ENCODE measurements at regions not wholly inside any gene's neighbourhood (a gene's known extent, or its start where the extent isn't known, plus 50 kb on each side); places are given as distances from the start of the nearest gene placed in this dataset.

- Mint-ChIP-seq H3K36me3 (ENCODE audit: low read depth) (no peaks in the 10 kb centered on the region), H3K27me3 (ENCODE audit: insufficient read depth, low read depth, poor library complexity) (peaks cover 3% of the 10 kb centered on the region), H3K27ac (no peak overlapping the region), H3K9me3 (no peaks in the 10 kb centered on the region), H3K4me1 (no peaks in the 10 kb centered on the region), H3K4me3 (no peak overlapping the region)
- Histone ChIP-seq H3K27me3 (ENCODE audit: insufficient read depth) (no peaks in the 10 kb centered on the region), H3K4me3 (no peak overlapping the region), H3K79me2 (replicated peaks; ENCODE audit: insufficient read depth) (no peaks in the 10 kb centered on the region), H3F3A (replicated peaks; ENCODE audit: low read depth) (no peaks in the 10 kb centered on the region), H3K36me3 (ENCODE audit: insufficient read depth) (no peaks in the 10 kb centered on the region), H3K9me2 (ENCODE audit: insufficient read depth) (no peaks in the 10 kb centered on the region), H2AFZ (no peak overlapping the region), H3K27ac (ENCODE audit: low read depth) (no peak overlapping the region), H3K4me1 (ENCODE audit: insufficient read depth) (no peaks in the 10 kb centered on the region), H4K20me1 (replicated peaks; ENCODE audit: insufficient read depth) (no peaks in the 10 kb centered on the region), H3K4me2 (no peak overlapping the region)
- DNase-seq (ENCODE audit: low spot score) (no peak), ATAC-seq (no peak)
- TF ChIP-seq CREB1 (CRISPR knock-in tag; IDR thresholded peaks at IDR 0.05; ENCODE audit: low read depth) (no peak), ZNF114 (CRISPR knock-in tag; IDR thresholded peaks at IDR 0.05) (no peak), ZNF331 (CRISPR knock-in tag; IDR thresholded peaks at IDR 0.05; ENCODE audit: low read depth) (no peak), JUNB (IDR thresholded peaks at IDR 0.05; ENCODE audit: unreplicated experiment) (no peak), CTCF (conservative IDR thresholded peaks at IDR 0.05; ENCODE audit: low read depth in 2 of 2) (no peak), ETS1 (IDR thresholded peaks at IDR 0.05) (no peak), REST (IDR thresholded peaks at IDR 0.05; ENCODE audit: unreplicated experiment) (no peak), ZNF462 (CRISPR knock-in tag; IDR thresholded peaks at IDR 0.05) (no peak), NANOG (IDR thresholded peaks at IDR 0.05; ENCODE audit: borderline replicate concordance) (no peak), STAT1 (IDR thresholded peaks at IDR 0.05; ENCODE audit: unreplicated experiment) (no peak), POLR2AphosphoS5 (IDR thresholded peaks at IDR 0.05; ENCODE audit: low read depth) (no peak)
These were observed 345.8 kb upstream of the TFPI start for GRCh38 chr2:187900021-187900420.
